Dermis blood vessel endothelial cell (primary cell): ENCODE measurements at regions not wholly inside any gene's neighbourhood (a gene's known extent, or its start where the extent isn't known, plus 50 kb on each side); places are given as distances from the start of the nearest gene placed in this dataset.
"Not testable (repeated sequence)": the region's sequence is repeated elsewhere in the genome, so short reads cannot be mapped to it uniquely, and the experiment has no call there.

ENCODE experiments used
- DNase-seq: peaks from one replicate; pipeline ENCODE4 v3.0.0; 2010

GRCh38 chr11:86861810-86862209 is 61.5 kb downstream of the PRSS23 start:
- DNase-seq = peak; percentile 35

- no peak for DNase-seq
Observed at GRCh38 chr11:86863476-86863875, 63.1 kb downstream of the PRSS23 start.

GRCh38 chr11:86865436-86865835 is 65.1 kb downstream of the PRSS23 start:
- DNase-seq = no peak

GRCh38 chr11:86869531-86869930 is 69.2 kb downstream of the PRSS23 start:
- peak; percentile 14 for DNase-seq

GRCh38 chr11:86869966-86870570 is 69.7 kb downstream of the PRSS23 start:
- peak; percentile 80 for DNase-seq

- no peak for DNase-seq
Observed at GRCh38 chr11:86873573-86874083, 73.3 kb downstream of the PRSS23 start.

- no peak for DNase-seq
Observed at GRCh38 chr11:86874304-86875056, 74.1 kb downstream of the PRSS23 start.

- DNase-seq = no peak
Observed at GRCh38 chr11:86876716-86877234, 76.4 kb downstream of the PRSS23 start.

- DNase-seq = no peak
Observed at GRCh38 chr11:86877503-86877902, 77.2 kb downstream of the PRSS23 start.

GRCh38 chr11:86879241-86879640 is 76.0 kb downstream of the FZD4 start:
- not testable (repeated sequence) for DNase-seq

GRCh38 chr11:86885311-86885710 is 69.9 kb downstream of the FZD4 start:
- DNase-seq = no peak

GRCh38 chr11:86888164-86889000 is 66.8 kb downstream of the FZD4 start:
- DNase-seq = no peak

GRCh38 chr11:86889001-86889341 is 66.2 kb downstream of the FZD4 start:
- DNase-seq = no peak

- no peak for DNase-seq
Observed at GRCh38 chr11:86891036-86891435, 64.2 kb downstream of the FZD4 start.

GRCh38 chr11:86893235-86893634 is 62.0 kb downstream of the FZD4 start:
- DNase-seq = no peak
